ENCODE measurements at regions not wholly inside any gene's neighbourhood (a gene's known extent, or its start where the extent isn't known, plus 50 kb on each side); places are given as distances from the start of the nearest gene placed in this dataset.
"Not testable (repeated sequence)": the region's sequence is repeated elsewhere in the genome, so short reads cannot be mapped to it uniquely, and the experiment has no call there.

- intact Hi-C loops (cut with DNase I; ENCODE audit: low total_unique reads), result no loop called here
- TF ChIP-seq CTCF (IDR thresholded peaks at IDR 0.05) (no peak), POLR2A (IDR thresholded peaks at IDR 0.05) (no peak)
- no peaks in the 10 kb centered on the region for H3K9me3 ChIP-seq
- no peaks in the 10 kb centered on the region for H3K36me3 ChIP-seq
- H3K27ac ChIP-seq, result no peak overlapping the region
- no peak for DNase-seq
- no peak overlapping the region for H3K4me3 ChIP-seq
- no peaks in the 10 kb centered on the region for H3K27me3 ChIP-seq
- no peaks in the 10 kb centered on the region for H3K4me1 ChIP-seq
These were observed 119.9 kb upstream of the PREP start for GRCh38 chr6:105522626-105523322.

GRCh38 chr6:105519954-105520353 is 117.1 kb upstream of the PREP start:
- Histone ChIP-seq H3K27me3 (no peaks in the 10 kb centered on the region), H3K9me3 (no peaks in the 10 kb centered on the region), H3K27ac (no peak overlapping the region), H3K36me3 (no peaks in the 10 kb centered on the region), H3K4me3 (no peak overlapping the region), H3K4me1 (no peaks in the 10 kb centered on the region)
- no peak for DNase-seq
- intact Hi-C loops (cut with DNase I; ENCODE audit: low total_unique reads), result no loop called here
- TF ChIP-seq POLR2A (IDR thresholded peaks at IDR 0.05) (no peak), CTCF (IDR thresholded peaks at IDR 0.05) (no peak)

GRCh38 chr6:105518993-105519392 is 116.1 kb upstream of the PREP start:
- H3K9me3 ChIP-seq; H3K4me3 ChIP-seq; H3K4me1 ChIP-seq; H3K36me3 ChIP-seq; DNase-seq; H3K27me3 ChIP-seq; H3K27ac ChIP-seq; intact Hi-C loops (cut with DNase I; ENCODE audit: low total_unique reads): not testable (repeated sequence)

GRCh38 chr6:105515054-105515453 is 112.2 kb upstream of the PREP start:
- DNase-seq, result no peak
- no peaks in the 10 kb centered on the region for H3K36me3 ChIP-seq
- no peaks in the 10 kb centered on the region for H3K9me3 ChIP-seq
- H3K4me1 ChIP-seq, result no peaks in the 10 kb centered on the region
- H3K27ac ChIP-seq, result peak overlapping the region in 1 of 2 donors; percentile 4
- no peaks in the 10 kb centered on the region for H3K27me3 ChIP-seq
- no peak overlapping the region for H3K4me3 ChIP-seq
- TF ChIP-seq POLR2A (IDR thresholded peaks at IDR 0.05) (no peak), CTCF (IDR thresholded peaks at IDR 0.05) (no peak)
- intact Hi-C loops (cut with DNase I; ENCODE audit: low total_unique reads), result no loop called here

GRCh38 chr6:105514306-105514705 is 111.4 kb upstream of the PREP start:
- H3K4me1 ChIP-seq, result no peaks in the 10 kb centered on the region
- no peak overlapping the region for H3K4me3 ChIP-seq
- DNase-seq, result peak in 1 of 2 donors; percentile 28
- H3K36me3 ChIP-seq, result no peaks in the 10 kb centered on the region
- TF ChIP-seq POLR2A (IDR thresholded peaks at IDR 0.05) (no peak), CTCF (IDR thresholded peaks at IDR 0.05) (no peak)
- no peaks in the 10 kb centered on the region for H3K27me3 ChIP-seq
- no peak overlapping the region for H3K27ac ChIP-seq
- H3K9me3 ChIP-seq, result no peaks in the 10 kb centered on the region
- intact Hi-C loops (cut with DNase I; ENCODE audit: low total_unique reads), result no loop called here

GRCh38 chr6:105511639-105512038 is 108.8 kb upstream of the PREP start:
- Histone ChIP-seq H3K4me1 (no peaks in the 10 kb centered on the region), H3K27ac (no peak overlapping the region), H3K27me3 (no peaks in the 10 kb centered on the region), H3K9me3 (no peaks in the 10 kb centered on the region), H3K4me3 (no peak overlapping the region), H3K36me3 (no peaks in the 10 kb centered on the region)
- DNase-seq, result no peak
- TF ChIP-seq POLR2A (IDR thresholded peaks at IDR 0.05) (no peak), CTCF (IDR thresholded peaks at IDR 0.05) (no peak)
- intact Hi-C loops (cut with DNase I; ENCODE audit: low total_unique reads), result no loop called here
